ENCODE measurements at regions not wholly inside any gene's neighbourhood (a gene's known extent, or its start where the extent isn't known, plus 50 kb on each side); places are given as distances from the start of the nearest gene placed in this dataset.

DNA sequence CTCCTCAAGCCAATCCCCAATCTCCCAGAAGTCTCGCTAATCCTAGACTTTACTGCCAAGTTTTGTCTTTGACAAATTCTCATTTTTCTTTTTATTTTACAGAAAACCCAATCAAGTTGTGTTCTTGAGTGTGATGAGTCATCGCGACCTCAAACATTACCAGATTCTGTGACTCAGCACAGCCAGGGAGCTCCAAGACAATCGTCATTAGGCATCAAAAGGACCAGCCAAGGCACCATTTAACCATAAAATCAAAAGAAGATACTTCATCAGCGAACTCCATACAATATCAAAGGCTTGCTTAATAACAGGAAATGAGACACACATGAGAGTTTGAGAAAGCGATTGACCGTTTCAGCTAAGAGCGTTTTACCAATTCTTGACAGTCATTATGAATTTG is 146.2 kb upstream of the AGAP1 start:
- DNase-seq (ENCODE audit: low spot score), result no peak

- no peak for DNase-seq (ENCODE audit: low spot score)
Observed at GRCh38 chr2:235348329-235348728, 145.5 kb upstream of the AGAP1 start.

- no peak for DNase-seq (ENCODE audit: low spot score)
Observed at GRCh38 chr2:235350234-235350633, 143.6 kb upstream of the AGAP1 start.

GRCh38 chr2:235352541-235352940 is 141.3 kb upstream of the AGAP1 start:
- DNase-seq (ENCODE audit: low spot score), result no peak

DNA sequence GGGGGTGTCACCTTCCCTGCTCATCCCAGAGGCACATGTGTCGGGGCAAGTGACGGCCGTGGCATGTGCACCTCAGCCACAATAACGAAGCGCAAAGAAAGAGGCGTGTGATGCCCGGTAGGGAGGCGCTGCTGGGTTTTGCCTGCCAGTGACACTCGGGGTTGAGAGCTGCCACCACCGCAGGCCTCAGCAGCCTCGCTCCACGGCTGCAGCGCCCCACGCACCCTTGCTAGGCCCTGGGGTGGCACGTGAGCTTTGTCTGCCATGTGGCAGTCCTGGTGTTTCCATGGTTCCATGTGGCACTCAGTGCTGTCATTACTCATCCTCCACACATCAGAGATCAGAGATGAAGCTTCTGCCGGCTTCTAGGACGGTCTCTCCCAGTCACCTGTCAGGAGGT is 136.0 kb upstream of the AGAP1 start:
- no peak for DNase-seq (ENCODE audit: low spot score)

GRCh38 chr2:235358981-235359471 is 134.8 kb upstream of the AGAP1 start:
- DNase-seq (ENCODE audit: low spot score), result no peak

DNA sequence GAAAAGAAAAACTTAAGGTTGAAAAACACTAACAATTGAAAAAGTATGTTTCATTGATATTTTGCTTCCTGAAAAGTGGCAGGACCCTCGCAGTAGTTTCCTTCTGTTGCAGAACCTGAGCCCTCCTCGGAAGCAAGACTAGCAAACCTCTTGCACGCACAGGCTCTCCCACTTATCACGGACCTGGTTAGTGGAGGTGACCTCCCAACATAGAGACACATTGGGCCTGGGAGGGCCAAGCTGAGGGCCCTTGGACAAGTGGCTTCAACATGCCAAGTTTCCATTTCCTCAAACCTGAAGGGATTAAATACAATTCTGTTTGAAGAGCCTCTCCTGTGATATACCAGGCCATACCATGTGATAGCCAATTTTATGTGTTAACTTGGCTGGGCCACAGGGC is 133.4 kb upstream of the AGAP1 start:
- DNase-seq (ENCODE audit: low spot score), result no peak

- no peak for DNase-seq (ENCODE audit: low spot score)
Observed at GRCh38 chr2:235365743-235366142, 128.1 kb upstream of the AGAP1 start.

GRCh38 chr2:235366390-235366789 is 127.5 kb upstream of the AGAP1 start:
- no peak for DNase-seq (ENCODE audit: low spot score)

- DNase-seq (ENCODE audit: low spot score), result no peak
Observed at GRCh38 chr2:235366807-235367206, 127.0 kb upstream of the AGAP1 start.

DNA sequence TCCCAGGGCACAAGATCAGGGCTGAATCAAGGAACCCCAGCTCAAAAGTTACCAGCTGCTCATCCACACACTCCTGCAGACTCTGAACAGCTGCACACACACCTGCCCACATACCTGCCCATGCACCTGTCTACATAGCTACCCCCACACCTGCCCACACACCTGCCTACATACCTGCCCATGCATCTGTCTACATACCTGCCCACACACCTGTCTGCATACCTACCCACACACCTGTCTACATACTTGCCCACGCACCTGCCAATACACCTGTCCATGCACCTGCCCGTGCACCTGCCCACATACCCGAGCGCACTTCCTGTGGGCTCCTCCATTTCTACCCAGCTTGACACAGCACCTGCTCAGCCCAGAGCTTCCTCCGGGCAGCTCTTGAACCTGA is 122.8 kb upstream of the AGAP1 start:
- no peak for DNase-seq (ENCODE audit: low spot score)

DNA sequence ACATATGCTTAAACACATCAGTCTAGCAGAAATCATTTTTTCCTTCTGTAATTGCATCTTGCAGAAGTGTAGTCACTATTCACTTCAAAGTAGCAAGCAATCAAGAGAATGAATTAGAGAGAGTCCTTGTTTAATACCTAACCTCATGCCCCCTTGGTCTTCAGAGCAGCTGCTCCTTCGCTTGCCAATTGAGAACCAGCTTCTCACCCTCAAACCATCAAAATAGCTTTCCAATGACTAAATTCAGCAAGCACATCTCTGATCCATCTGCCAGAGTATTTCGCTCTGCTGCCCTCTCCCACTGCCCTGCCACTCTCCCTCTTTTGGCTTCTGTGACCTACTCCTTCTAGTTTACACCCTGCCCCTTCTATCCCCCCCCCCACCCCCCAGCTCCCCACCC is 120.7 kb upstream of the AGAP1 start:
- no peak for DNase-seq (ENCODE audit: low spot score)

GRCh38 chr2:235377176-235377575 is 116.7 kb upstream of the AGAP1 start:
- DNase-seq (ENCODE audit: low spot score), result no peak

DNA sequence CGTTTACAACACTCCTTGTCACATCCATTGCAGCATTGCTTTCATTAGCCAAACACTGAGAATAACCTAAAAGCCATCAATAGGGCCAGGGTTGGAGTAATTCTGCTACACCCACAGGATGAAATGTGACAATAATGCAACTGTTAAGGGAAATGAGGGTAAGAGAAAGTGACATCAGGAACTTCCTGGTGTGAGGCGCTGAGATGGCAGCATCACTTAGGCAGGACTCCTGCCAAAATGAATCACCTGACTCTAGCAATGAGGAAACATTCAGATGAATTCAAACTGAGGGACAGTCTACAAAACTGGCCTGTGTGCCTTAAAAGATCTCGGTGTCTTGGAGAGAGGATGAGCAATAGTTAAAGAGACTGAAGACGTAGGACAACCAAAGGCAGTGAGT is 115.6 kb upstream of the AGAP1 start:
- DNase-seq (ENCODE audit: low spot score), result no peak

DNA sequence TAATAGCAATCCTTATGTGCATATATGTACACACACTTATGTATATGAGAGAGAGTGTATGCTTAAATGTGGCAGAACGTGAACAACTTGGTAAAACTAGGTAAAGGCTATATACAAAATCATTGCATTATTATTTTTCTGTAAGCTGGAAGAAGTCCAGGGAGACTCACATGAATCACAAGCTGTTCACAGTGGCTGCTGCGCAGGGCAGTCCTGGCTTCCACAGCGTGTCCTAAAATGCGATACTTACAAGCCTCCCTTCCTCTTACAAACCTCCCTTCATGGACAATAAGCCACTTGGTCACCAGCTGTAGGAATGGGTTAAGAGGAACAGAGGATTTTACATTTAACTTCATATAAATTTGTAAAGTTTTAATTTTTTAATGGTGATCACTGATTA is 114.9 kb upstream of the AGAP1 start:
- DNase-seq (ENCODE audit: low spot score), result no peak

DNA sequence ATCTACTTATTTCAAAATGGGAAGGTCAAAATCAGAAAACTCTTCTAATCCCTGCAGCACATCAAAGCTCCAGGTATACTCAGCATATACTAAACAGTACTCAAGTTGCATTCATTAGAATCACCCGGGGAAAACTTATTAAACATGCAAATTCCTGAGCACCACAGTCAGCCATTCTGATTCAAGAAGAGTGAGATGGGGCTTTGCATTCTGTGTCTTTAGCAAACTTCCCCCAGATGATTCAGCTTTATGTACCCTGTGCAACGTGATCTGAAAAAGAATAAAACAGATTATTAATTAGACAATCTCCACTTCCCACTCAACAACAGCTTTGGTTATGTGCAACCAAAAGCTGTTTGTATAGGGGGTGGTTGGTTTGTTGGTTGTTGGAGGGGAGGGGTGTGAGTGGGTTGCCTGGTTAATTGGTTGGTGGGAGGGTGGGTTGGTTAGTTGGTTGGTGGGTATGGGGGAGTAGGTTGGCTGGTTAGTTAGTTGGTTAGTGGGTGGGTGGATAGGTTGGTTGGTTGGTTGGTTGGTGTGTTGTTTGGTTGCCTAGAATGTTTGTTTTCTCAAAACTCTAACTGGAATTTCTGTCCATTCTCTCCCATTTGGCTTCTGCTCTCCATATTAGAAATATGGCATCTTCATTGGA is 112.5 kb upstream of the AGAP1 start:
- no peak for DNase-seq (ENCODE audit: low spot score)

- no peak for DNase-seq (ENCODE audit: low spot score)
Observed at GRCh38 chr2:235382179-235382578, 111.7 kb upstream of the AGAP1 start.

- no peak for DNase-seq (ENCODE audit: low spot score)
Observed at GRCh38 chr2:235382601-235383000, 111.2 kb upstream of the AGAP1 start.

GRCh38 chr2:235383272-235383843 is 110.5 kb upstream of the AGAP1 start:
- no peak for DNase-seq (ENCODE audit: low spot score)

GRCh38 chr2:235384624-235385023 is 109.2 kb upstream of the AGAP1 start:
- no peak for DNase-seq (ENCODE audit: low spot score)

DNA sequence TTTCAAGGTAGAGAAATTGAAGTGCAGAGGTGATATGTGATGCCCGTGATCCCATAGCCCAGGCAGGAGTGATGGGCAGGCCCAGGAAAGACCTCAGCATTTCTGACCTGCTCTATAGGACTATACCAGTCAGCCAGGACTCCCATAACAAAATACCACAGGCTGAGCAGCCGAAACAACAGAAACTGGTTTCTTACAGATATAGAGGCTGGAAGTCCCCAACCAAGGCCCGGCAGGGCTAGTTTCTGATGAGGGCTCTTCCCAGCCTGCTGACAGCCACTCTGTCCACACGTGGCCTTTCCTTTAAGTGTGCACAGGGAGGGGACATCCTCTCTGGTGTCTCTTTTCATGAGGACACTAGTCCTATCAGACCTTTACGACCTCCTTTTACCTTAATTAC is 104.2 kb upstream of the AGAP1 start:
- DNase-seq (ENCODE audit: low spot score), result no peak

GRCh38 chr2:235390108-235390815 is 103.6 kb upstream of the AGAP1 start:
- DNase-seq (ENCODE audit: low spot score), result no peak

GRCh38 chr2:235390816-235391194 is 103.0 kb upstream of the AGAP1 start:
- no peak for DNase-seq (ENCODE audit: low spot score)
